ENCODE measurements at regions not wholly inside any gene's neighbourhood (a gene's known extent, or its start where the extent isn't known, plus 50 kb on each side); places are given as distances from the start of the nearest gene placed in this dataset.

DNA sequence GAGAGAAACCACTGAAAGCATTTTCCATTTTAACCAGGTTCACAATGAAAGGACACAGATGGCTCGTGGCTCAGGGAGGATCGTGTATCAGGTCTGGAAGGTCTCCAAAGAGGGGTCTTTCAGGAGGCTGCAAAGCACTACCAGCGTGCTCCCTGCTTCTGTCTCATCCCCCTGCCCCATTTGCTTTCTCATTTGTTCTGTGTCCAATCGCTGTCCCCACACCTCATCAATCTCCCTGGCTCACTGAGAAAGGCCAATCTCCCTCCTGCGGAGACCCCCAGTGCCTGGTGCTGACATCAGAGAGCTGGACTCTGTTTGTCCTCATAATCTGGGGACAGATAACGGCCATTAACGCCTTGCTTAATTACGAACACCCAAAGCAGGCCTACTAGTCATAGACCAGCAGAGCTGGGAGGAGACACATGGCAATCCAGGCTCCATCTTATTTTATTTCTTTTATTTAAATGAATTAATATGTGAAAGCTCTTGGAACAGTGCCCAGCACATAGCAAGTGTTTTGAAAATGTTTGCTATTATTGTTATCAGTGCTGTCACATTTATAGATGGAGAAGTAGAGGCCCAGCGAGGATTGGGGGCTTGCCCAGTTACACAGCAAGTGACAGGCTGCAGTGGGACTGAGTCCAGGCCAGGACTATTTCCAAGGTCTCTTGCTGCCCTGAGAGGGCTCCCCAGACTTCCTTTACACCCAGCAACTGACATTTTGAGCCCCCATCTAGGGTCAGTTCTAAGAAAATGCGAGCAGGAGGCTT lies 341.0 kb upstream of the USP24 start:
- no peak for TF ChIP-seq MAFK (IDR thresholded peaks at IDR 0.05; ENCODE audit: low read depth, low read length)
- TF ChIP-seq RFX5 (IDR thresholded peaks at IDR 0.05; ENCODE audit: borderline replicate concordance, low read depth, low read length): no peak
- TF ChIP-seq POLR2AphosphoS5 (IDR thresholded peaks at IDR 0.05; ENCODE audit: low read depth, low read length): no peak
- TF ChIP-seq RAD21 (IDR thresholded peaks at IDR 0.05 in 1 of 2, conservative IDR thresholded peaks at IDR 0.05 in 1 of 2; ENCODE audit: low read depth in 2 of 2, low read length in 2 of 2): no peak
- no peak for TF ChIP-seq POLR2A (IDR thresholded peaks at IDR 0.05; ENCODE audit: control extremely low read depth in 1 of 2, low read depth in 2 of 2, low read length in 2 of 2)
- no peak for TF ChIP-seq POU5F1 (IDR thresholded peaks at IDR 0.05; ENCODE audit: low read depth, low read length)
- TF ChIP-seq ZNF274 (IDR thresholded peaks at IDR 0.05; ENCODE audit: borderline replicate concordance, extremely low read depth, low read length): no peak
- no peak for TF ChIP-seq CHD1 (IDR thresholded peaks at IDR 0.05; ENCODE audit: low read depth, low read length)
